ENCODE measurements at regions not wholly inside any gene's neighbourhood (a gene's known extent, or its start where the extent isn't known, plus 50 kb on each side); places are given as distances from the start of the nearest gene placed in this dataset.

DNA sequence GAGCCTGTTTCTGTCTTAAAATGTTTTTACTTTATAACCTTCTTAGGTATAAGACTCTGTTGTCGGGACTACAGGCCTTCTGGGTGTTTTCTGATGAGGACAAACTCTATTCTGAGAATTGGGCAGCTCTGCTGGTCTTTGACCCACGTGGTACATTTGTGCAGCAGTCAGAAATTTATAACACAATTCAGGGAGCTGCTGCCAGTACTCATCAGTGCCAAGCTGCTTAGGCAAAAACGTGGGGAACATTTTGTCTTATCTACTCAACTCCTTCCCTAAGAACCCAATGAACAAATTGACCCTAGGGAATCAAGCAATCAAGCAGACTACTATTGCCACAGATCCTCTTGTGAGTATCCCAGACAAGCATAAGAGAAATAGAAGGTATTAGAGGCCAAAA is 180.7 kb upstream of the PDZRN3 start:
- no peaks in the 10 kb centered on the region for H3K9me3 ChIP-seq (ENCODE audit: low read length)
- H4K20me1 ChIP-seq (ENCODE audit: insufficient read depth, low read depth, low read length): no peaks in the 10 kb centered on the region
- no peaks in the 10 kb centered on the region for H3K4me1 ChIP-seq (ENCODE audit: low read length)
- no peak overlapping the region for H3K4me2 ChIP-seq (ENCODE audit: low read depth, low read length, poor library complexity, severe bottlenecking)
- no peak overlapping the region for H3K4me3 ChIP-seq (ENCODE audit: low read length)
- no peak for DNase-seq
- H3K36me3 ChIP-seq (ENCODE audit: insufficient read depth, low read length): no peaks in the 10 kb centered on the region
- no peaks in the 10 kb centered on the region for H3K9me2 ChIP-seq (replicated peaks; ENCODE audit: insufficient read depth, low read length)
- H3K9ac ChIP-seq (ENCODE audit: low read length): no peak overlapping the region
- H2AFZ ChIP-seq (ENCODE audit: low read length): no peak overlapping the region
- H3K27ac ChIP-seq (ENCODE audit: low read length): no peak overlapping the region
- H3K27me3 ChIP-seq (ENCODE audit: low read length): no peaks in the 10 kb centered on the region
- H3K79me2 ChIP-seq (ENCODE audit: low read length): no peaks in the 10 kb centered on the region

DNA sequence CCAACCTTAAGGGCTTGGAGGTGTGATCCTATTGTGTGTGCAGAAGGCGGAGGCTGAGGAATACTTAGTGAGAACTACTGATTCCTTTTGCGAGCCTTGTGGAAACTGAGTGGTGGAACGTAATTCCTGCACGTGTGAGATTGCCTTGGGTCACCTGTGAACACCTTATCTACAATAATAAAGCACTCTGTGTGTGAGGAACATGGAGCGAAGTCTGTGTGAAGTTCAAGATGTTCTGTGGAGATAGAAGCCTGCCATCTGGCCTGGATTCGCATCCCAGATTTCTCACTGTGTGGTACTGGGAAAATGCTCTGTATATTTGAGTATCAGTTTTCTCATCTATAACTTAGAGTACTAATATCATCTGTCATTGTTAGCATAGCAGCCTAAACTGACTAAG is 179.5 kb upstream of the PDZRN3 start:
- Histone ChIP-seq H3K27ac (ENCODE audit: low read length) (no peak overlapping the region), H4K20me1 (ENCODE audit: insufficient read depth, low read depth, low read length) (no peaks in the 10 kb centered on the region), H3K4me1 (ENCODE audit: low read length) (no peaks in the 10 kb centered on the region), H3K9me2 (replicated peaks; ENCODE audit: insufficient read depth, low read length) (no peaks in the 10 kb centered on the region), H2AFZ (ENCODE audit: low read length) (no peak overlapping the region), H3K9ac (ENCODE audit: low read length) (no peak overlapping the region), H3K4me3 (ENCODE audit: low read length) (no peak overlapping the region), H3K36me3 (ENCODE audit: insufficient read depth, low read length) (no peaks in the 10 kb centered on the region), H3K27me3 (ENCODE audit: low read length) (no peaks in the 10 kb centered on the region), H3K4me2 (ENCODE audit: low read depth, low read length, poor library complexity, severe bottlenecking) (no peak overlapping the region), H3K79me2 (ENCODE audit: low read length) (no peaks in the 10 kb centered on the region), H3K9me3 (ENCODE audit: low read length) (no peaks in the 10 kb centered on the region)
- DNase-seq: no peak

GRCh38 chr3:73801444-73801843 is 176.7 kb upstream of the PDZRN3 start:
- Histone ChIP-seq H3K27ac (ENCODE audit: low read length) (no peak overlapping the region), H3K36me3 (ENCODE audit: insufficient read depth, low read length) (no peaks in the 10 kb centered on the region), H3K4me3 (ENCODE audit: low read length) (no peak overlapping the region), H3K79me2 (ENCODE audit: low read length) (no peaks in the 10 kb centered on the region), H3K27me3 (ENCODE audit: low read length) (no peaks in the 10 kb centered on the region), H3K9ac (ENCODE audit: low read length) (no peak overlapping the region), H3K9me3 (ENCODE audit: low read length) (no peaks in the 10 kb centered on the region), H3K4me2 (ENCODE audit: low read depth, low read length, poor library complexity, severe bottlenecking) (no peak overlapping the region), H2AFZ (ENCODE audit: low read length) (no peak overlapping the region), H3K4me1 (ENCODE audit: low read length) (no peaks in the 10 kb centered on the region), H3K9me2 (replicated peaks; ENCODE audit: insufficient read depth, low read length) (no peaks in the 10 kb centered on the region), H4K20me1 (ENCODE audit: insufficient read depth, low read depth, low read length) (no peaks in the 10 kb centered on the region)
- DNase-seq: no peak

- no peak overlapping the region for H3K4me2 ChIP-seq (ENCODE audit: low read depth, low read length, poor library complexity, severe bottlenecking)
- H3K9ac ChIP-seq (ENCODE audit: low read length): no peak overlapping the region
- no peaks in the 10 kb centered on the region for H3K9me3 ChIP-seq (ENCODE audit: low read length)
- no peak overlapping the region for H3K27ac ChIP-seq (ENCODE audit: low read length)
- no peak overlapping the region for H3K4me3 ChIP-seq (ENCODE audit: low read length)
- H3K27me3 ChIP-seq (ENCODE audit: low read length): no peaks in the 10 kb centered on the region
- H3K36me3 ChIP-seq (ENCODE audit: insufficient read depth, low read length): no peaks in the 10 kb centered on the region
- H3K9me2 ChIP-seq (replicated peaks; ENCODE audit: insufficient read depth, low read length): no peaks in the 10 kb centered on the region
- H3K79me2 ChIP-seq (ENCODE audit: low read length): no peaks in the 10 kb centered on the region
- no peak for DNase-seq
- no peaks in the 10 kb centered on the region for H4K20me1 ChIP-seq (ENCODE audit: insufficient read depth, low read depth, low read length)
- H3K4me1 ChIP-seq (ENCODE audit: low read length): no peaks in the 10 kb centered on the region
- no peak overlapping the region for H2AFZ ChIP-seq (ENCODE audit: low read length)
Observed at GRCh38 chr3:73797311-73797710, 172.6 kb upstream of the PDZRN3 start.

DNA sequence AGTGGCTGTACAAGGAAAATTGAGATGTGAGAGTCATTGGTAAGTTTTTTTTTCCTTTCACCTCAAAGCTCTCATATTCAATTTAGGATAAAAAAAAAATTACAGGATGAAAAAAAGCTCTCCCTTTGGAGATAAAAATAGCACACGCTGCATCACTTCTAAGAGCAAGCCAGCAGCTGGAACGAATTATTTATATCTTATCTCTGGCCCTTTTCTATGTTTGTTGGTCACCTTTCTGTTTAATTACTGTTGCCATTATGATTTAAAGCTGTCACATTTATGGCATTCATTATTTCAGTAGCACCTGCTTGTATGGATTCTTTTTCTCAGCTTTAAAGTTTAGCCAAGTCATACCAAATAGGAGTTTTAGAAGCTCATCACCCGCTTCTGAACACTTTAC is 171.6 kb upstream of the PDZRN3 start:
- Histone ChIP-seq H3K9me2 (replicated peaks; ENCODE audit: insufficient read depth, low read length) (no peaks in the 10 kb centered on the region), H3K79me2 (ENCODE audit: low read length) (no peaks in the 10 kb centered on the region), H2AFZ (ENCODE audit: low read length) (no peak overlapping the region), H3K9me3 (ENCODE audit: low read length) (no peaks in the 10 kb centered on the region), H3K27me3 (ENCODE audit: low read length) (no peaks in the 10 kb centered on the region), H3K4me2 (ENCODE audit: low read depth, low read length, poor library complexity, severe bottlenecking) (no peak overlapping the region), H3K27ac (ENCODE audit: low read length) (no peak overlapping the region), H3K4me3 (ENCODE audit: low read length) (no peak overlapping the region), H3K4me1 (ENCODE audit: low read length) (no peaks in the 10 kb centered on the region), H3K9ac (ENCODE audit: low read length) (no peak overlapping the region), H4K20me1 (ENCODE audit: insufficient read depth, low read depth, low read length) (no peaks in the 10 kb centered on the region), H3K36me3 (ENCODE audit: insufficient read depth, low read length) (no peaks in the 10 kb centered on the region)
- DNase-seq: no peak

DNA sequence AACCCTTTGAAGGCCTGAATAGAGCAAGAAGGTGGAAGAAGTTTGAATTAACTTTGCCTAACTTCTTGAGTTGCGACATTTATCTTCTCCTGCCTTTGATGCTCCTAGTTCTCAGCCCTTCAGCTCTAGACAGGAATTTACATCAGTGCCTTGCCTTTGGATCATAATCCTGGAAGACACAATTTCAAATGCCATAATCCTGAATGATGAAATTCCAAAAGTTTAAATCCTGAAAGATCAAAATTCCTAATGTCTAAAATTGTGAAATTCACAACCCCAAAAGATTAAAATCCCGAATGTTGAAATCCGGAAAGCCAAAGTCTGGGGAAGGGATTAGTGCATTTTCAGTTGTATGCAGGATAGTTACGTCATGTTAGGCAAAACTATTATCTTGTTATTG is 166.6 kb upstream of the PDZRN3 start:
- Histone ChIP-seq H3K4me1 (ENCODE audit: low read length) (no peaks in the 10 kb centered on the region), H3K36me3 (ENCODE audit: insufficient read depth, low read length) (no peaks in the 10 kb centered on the region), H3K4me2 (ENCODE audit: low read depth, low read length, poor library complexity, severe bottlenecking) (no peak overlapping the region), H3K9ac (ENCODE audit: low read length) (no peak overlapping the region), H3K9me2 (replicated peaks; ENCODE audit: insufficient read depth, low read length) (no peaks in the 10 kb centered on the region), H3K27me3 (ENCODE audit: low read length) (no peaks in the 10 kb centered on the region), H3K4me3 (ENCODE audit: low read length) (no peak overlapping the region), H3K9me3 (ENCODE audit: low read length) (no peaks in the 10 kb centered on the region), H3K79me2 (ENCODE audit: low read length) (no peaks in the 10 kb centered on the region), H2AFZ (ENCODE audit: low read length) (no peak overlapping the region), H3K27ac (ENCODE audit: low read length) (no peak overlapping the region), H4K20me1 (ENCODE audit: insufficient read depth, low read depth, low read length) (no peaks in the 10 kb centered on the region)
- DNase-seq: no peak

GRCh38 chr3:73789825-73790444 is 165.2 kb upstream of the PDZRN3 start:
- Histone ChIP-seq H3K9ac (ENCODE audit: low read length) (no peak overlapping the region), H3K36me3 (ENCODE audit: insufficient read depth, low read length) (no peaks in the 10 kb centered on the region), H4K20me1 (ENCODE audit: insufficient read depth, low read depth, low read length) (no peaks in the 10 kb centered on the region), H3K4me1 (ENCODE audit: low read length) (no peaks in the 10 kb centered on the region), H3K4me3 (ENCODE audit: low read length) (no peak overlapping the region), H3K27ac (ENCODE audit: low read length) (no peak overlapping the region), H2AFZ (ENCODE audit: low read length) (no peak overlapping the region), H3K27me3 (ENCODE audit: low read length) (no peaks in the 10 kb centered on the region), H3K79me2 (ENCODE audit: low read length) (no peaks in the 10 kb centered on the region), H3K9me2 (replicated peaks; ENCODE audit: insufficient read depth, low read length) (no peaks in the 10 kb centered on the region), H3K4me2 (ENCODE audit: low read depth, low read length, poor library complexity, severe bottlenecking) (no peak overlapping the region), H3K9me3 (ENCODE audit: low read length) (no peaks in the 10 kb centered on the region)
- DNase-seq: no peak

DNA sequence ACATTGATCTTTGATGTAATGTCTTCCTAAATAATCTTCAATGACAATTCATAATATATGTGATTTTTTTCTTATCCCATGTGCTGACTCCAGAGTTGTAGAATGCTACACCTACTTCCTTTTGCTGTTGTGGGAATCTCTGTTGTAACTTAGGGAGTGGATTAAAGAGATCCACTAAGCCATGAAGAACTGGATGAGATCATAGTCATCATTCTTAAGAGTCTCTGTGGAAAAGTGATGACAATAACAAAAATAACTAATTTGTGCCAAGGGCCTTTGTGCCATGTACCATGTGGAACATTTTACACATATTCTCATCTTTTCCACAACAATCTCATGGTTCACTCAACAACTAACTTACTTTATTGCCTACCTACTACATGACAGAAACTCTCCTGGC is 162.9 kb upstream of the PDZRN3 start:
- Histone ChIP-seq H3K79me2 (ENCODE audit: low read length) (no peaks in the 10 kb centered on the region), H3K9ac (ENCODE audit: low read length) (no peak overlapping the region), H3K27ac (ENCODE audit: low read length) (no peak overlapping the region), H3K4me1 (ENCODE audit: low read length) (no peaks in the 10 kb centered on the region), H3K27me3 (ENCODE audit: low read length) (no peaks in the 10 kb centered on the region), H2AFZ (ENCODE audit: low read length) (no peak overlapping the region), H3K9me3 (ENCODE audit: low read length) (no peaks in the 10 kb centered on the region), H3K9me2 (replicated peaks; ENCODE audit: insufficient read depth, low read length) (no peaks in the 10 kb centered on the region), H3K4me3 (ENCODE audit: low read length) (no peak overlapping the region), H3K36me3 (ENCODE audit: insufficient read depth, low read length) (no peaks in the 10 kb centered on the region), H3K4me2 (ENCODE audit: low read depth, low read length, poor library complexity, severe bottlenecking) (no peak overlapping the region), H4K20me1 (ENCODE audit: insufficient read depth, low read depth, low read length) (no peaks in the 10 kb centered on the region)
- DNase-seq: no peak

DNA sequence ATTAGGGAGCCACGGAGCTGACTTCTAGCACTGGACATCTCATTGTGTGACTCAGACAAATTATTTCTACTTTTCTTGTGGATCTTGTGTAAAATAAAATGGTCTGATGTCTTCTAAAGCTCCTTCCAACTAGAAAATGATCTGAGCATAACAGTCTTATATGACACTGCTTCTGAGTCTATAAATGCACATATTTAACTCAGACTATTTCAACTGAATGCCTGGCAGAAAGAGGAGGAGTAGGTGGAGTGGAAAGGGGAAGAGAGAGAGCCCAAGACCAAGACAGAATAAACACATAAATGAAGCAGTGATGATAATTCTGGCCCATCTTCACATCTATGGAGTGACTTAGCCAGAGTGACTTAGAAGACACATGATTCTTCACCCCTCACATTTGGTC is 162.3 kb upstream of the PDZRN3 start:
- H3K9me3 ChIP-seq (ENCODE audit: low read length): no peaks in the 10 kb centered on the region
- no peak overlapping the region for H3K27ac ChIP-seq (ENCODE audit: low read length)
- H2AFZ ChIP-seq (ENCODE audit: low read length): no peak overlapping the region
- DNase-seq: no peak
- no peaks in the 10 kb centered on the region for H3K27me3 ChIP-seq (ENCODE audit: low read length)
- no peak overlapping the region for H3K4me3 ChIP-seq (ENCODE audit: low read length)
- no peaks in the 10 kb centered on the region for H3K36me3 ChIP-seq (ENCODE audit: insufficient read depth, low read length)
- H3K9ac ChIP-seq (ENCODE audit: low read length): no peak overlapping the region
- no peak overlapping the region for H3K4me2 ChIP-seq (ENCODE audit: low read depth, low read length, poor library complexity, severe bottlenecking)
- H3K79me2 ChIP-seq (ENCODE audit: low read length): no peaks in the 10 kb centered on the region
- H3K4me1 ChIP-seq (ENCODE audit: low read length): no peaks in the 10 kb centered on the region
- H4K20me1 ChIP-seq (ENCODE audit: insufficient read depth, low read depth, low read length): no peaks in the 10 kb centered on the region
- H3K9me2 ChIP-seq (replicated peaks; ENCODE audit: insufficient read depth, low read length): no peaks in the 10 kb centered on the region
